ENCODE measurements at regions not wholly inside any gene's neighbourhood (a gene's known extent, or its start where the extent isn't known, plus 50 kb on each side); places are given as distances from the start of the nearest gene placed in this dataset.

DNA sequence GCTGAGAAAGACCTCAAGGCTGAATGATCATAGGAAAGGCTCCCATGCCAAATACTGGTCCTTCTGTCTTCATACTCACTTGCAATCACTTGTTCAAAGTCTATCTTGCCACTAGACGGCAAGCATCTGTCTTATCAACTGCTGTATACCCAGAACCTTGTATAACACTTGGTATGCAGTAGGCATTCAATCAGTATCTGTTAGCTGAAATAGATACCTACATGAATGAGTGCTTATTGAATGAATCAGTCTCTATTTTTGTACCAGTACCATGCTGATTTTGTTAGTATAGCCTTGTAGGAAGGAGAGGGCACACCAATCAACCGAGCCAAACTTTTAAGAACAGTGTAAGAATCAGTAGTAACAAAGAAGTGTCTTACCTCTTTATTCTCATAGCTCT lies 80.6 kb downstream of the NIBAN1 start:
- no peaks in the 10 kb centered on the region for H3K27me3 ChIP-seq
- WGBS, 5 donors = 85 to 95% (median 91%) methylated on average over 2 of the region's 2 CpGs
- intact Hi-C loops (cut with DNase I; ENCODE audit: low total_unique reads) = no loop called here
- no peak overlapping the region for H3K4me3 ChIP-seq
- H3K36me3 ChIP-seq = peaks cover 0 to 38% (median 25%) of the 10 kb centered on the region in 4 donors
- TF ChIP-seq CTCF (IDR thresholded peaks at IDR 0.05) (no peak), POLR2A (IDR thresholded peaks at IDR 0.05) (no peak)
- no peaks in the 10 kb centered on the region for H3K9me3 ChIP-seq
- H3K4me1 ChIP-seq = peaks cover 7 to 45% (median 30%) of the 10 kb centered on the region in 4 donors
- H3K27ac ChIP-seq = peak overlapping the region in 1 of 5 donors; percentile 36
- DNase-seq = no peak

GRCh38 chr1:184892116-184892515 lies 82.2 kb downstream of the NIBAN1 start:
- no peak for TF ChIP-seq POLR2AphosphoS5 (IDR thresholded peaks at IDR 0.05)
- TF ChIP-seq EP300 (IDR thresholded peaks at IDR 0.05) = no peak
- TF ChIP-seq POLR2A (IDR thresholded peaks at IDR 0.05) = no peak
- no peak for TF ChIP-seq CTCF (IDR thresholded peaks at IDR 0.05)
- intact Hi-C loops (cut with DNase I; ENCODE audit: low total_unique reads) = no loop called here
- Histone ChIP-seq H3K4me1 (peaks cover 7 to 53% (median 32%) of the 10 kb centered on the region in 4 donors), H3K27me3 (no peaks in the 10 kb centered on the region), H3K4me3 (no peak overlapping the region), H3K27ac (peak overlapping the region in 3 of 5 donors; percentile 18 to 70 (median 59)), H3K9me3 (no peaks in the 10 kb centered on the region), H3K36me3 (peaks cover 0 to 22% (median 12%) of the 10 kb centered on the region in 4 donors)
- DNase-seq = no peak
- 71 to 84% (median 76%) methylated on average over 4 of the region's 4 CpGs for WGBS, 5 donors

DNA sequence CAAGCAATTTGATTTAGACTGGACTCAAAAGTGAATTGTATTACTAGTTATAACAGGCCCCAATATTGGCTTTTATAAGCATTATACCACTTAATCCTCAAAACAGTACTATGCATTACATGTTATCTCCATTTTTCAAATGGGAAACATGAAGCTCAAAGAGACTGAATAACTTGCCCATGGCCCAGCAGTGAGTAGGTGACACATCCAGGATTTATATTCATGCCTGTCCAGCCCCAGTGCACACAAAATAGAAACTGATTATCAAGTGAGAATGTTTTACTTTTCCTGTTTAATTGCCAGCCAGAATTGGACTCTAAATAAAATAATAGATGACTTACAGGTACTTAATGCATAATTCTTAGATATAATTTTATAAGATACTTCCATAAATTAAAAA lies 82.9 kb downstream of the NIBAN1 start:
- Histone ChIP-seq H3K27me3 (no peaks in the 10 kb centered on the region), H3K4me3 (no peak overlapping the region), H3K36me3 (peaks cover 0 to 17% (median 10%) of the 10 kb centered on the region in 4 donors), H3K27ac (peak overlapping the region in 3 of 5 donors; percentile 56 to 70 (median 59)), H3K4me1 (peaks cover 7 to 60% (median 34%) of the 10 kb centered on the region in 4 donors), H3K9me3 (no peaks in the 10 kb centered on the region)
- intact Hi-C loops (cut with DNase I; ENCODE audit: low total_unique reads) = no loop called here
- TF ChIP-seq POLR2AphosphoS5 (IDR thresholded peaks at IDR 0.05) = no peak
- no peak for TF ChIP-seq EP300 (IDR thresholded peaks at IDR 0.05)
- DNase-seq = no peak

DNA sequence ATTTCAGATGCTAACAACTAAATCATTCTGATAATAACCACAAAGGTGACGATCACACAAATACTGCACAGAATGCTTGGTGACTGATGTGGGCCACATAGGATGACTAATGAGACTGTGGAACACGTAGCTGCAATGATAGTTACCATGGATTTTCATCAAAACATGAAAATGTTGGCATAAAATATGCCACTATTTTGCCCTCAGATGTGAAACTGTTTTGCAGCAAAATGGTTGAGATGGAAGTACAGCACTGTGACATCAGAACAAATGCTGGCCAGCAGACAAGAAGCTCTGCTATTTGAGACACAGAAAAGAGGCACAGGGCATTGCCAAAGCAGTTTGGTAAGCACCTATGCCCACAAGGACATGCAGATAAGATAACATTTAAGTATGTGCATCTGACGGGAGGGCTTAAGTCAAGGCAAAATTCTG lies 83.8 kb downstream of the NIBAN1 start:
- intact Hi-C loops (cut with DNase I; ENCODE audit: low total_unique reads) = no loop called here
- no peaks in the 10 kb centered on the region for H3K9me3 ChIP-seq
- DNase-seq = peak in 1 of 2 donors; percentile 27
- no peaks in the 10 kb centered on the region for H3K27me3 ChIP-seq
- H3K27ac ChIP-seq = peak overlapping the region; percentile 3 to 70 (median 56)
- peaks cover 7 to 68% (median 38%) of the 10 kb centered on the region in 4 donors for H3K4me1 ChIP-seq
- H3K36me3 ChIP-seq = peaks cover 0 to 17% (median 10%) of the 10 kb centered on the region in 4 donors
- TF ChIP-seq CTCF (IDR thresholded peaks at IDR 0.05) = no peak
- TF ChIP-seq POLR2AphosphoS5 (IDR thresholded peaks at IDR 0.05) = peak in 1 of 3 donors; percentile 4
- TF ChIP-seq POLR2A (IDR thresholded peaks at IDR 0.05) = no peak
- no peak for TF ChIP-seq EP300 (IDR thresholded peaks at IDR 0.05)
- no peak overlapping the region for H3K4me3 ChIP-seq
- WGBS, 5 donors = 27 to 37% (median 29%) methylated on average over 3 of the region's 3 CpGs

DNA sequence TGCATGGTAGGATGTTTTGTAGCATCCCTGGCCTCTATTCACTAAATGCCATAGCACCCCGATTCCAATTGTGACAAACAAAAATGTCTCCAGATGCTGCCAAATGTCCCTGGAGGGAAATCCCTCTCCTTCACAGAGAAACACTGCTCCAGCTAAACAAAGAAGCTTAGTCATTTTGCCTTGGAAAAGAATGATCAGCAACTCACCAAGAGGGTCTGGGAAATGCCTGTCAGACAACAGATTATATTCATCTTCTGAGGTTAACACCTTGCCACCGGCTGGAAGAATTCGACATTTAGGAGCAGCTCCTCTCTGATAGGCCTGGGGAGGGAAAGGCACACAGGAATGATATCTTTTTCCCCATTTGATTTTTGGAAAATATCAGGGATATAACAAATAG lies 84.4 kb downstream of the NIBAN1 start:
- Histone ChIP-seq H3K4me1 (peaks cover 7 to 75% (median 38%) of the 10 kb centered on the region in 4 donors), H3K27ac (peak overlapping the region in 4 of 5 donors; percentile 39 to 70 (median 58)), H3K36me3 (peaks cover 0 to 17% (median 10%) of the 10 kb centered on the region in 4 donors), H3K9me3 (no peaks in the 10 kb centered on the region), H3K4me3 (no peak overlapping the region), H3K27me3 (no peaks in the 10 kb centered on the region)
- 47 to 74% (median 66%) methylated on average over 3 of the region's 3 CpGs for WGBS, 5 donors
- intact Hi-C loops (cut with DNase I; ENCODE audit: low total_unique reads) = no loop called here
- no peak for DNase-seq
- TF ChIP-seq EP300 (IDR thresholded peaks at IDR 0.05) (no peak), CTCF (IDR thresholded peaks at IDR 0.05) (no peak), POLR2A (IDR thresholded peaks at IDR 0.05) (no peak), POLR2AphosphoS5 (IDR thresholded peaks at IDR 0.05) (no peak)

Data from stomach (tissue), 8 donors.